ENCODE measurements at regions not wholly inside any gene's neighbourhood (a gene's known extent, or its start where the extent isn't known, plus 50 kb on each side); places are given as distances from the start of the nearest gene placed in this dataset.
"Not testable (repeated sequence)": the region's sequence is repeated elsewhere in the genome, so short reads cannot be mapped to it uniquely, and the experiment has no call there.

GRCh38 chr6:15927531-15928225 lies 201.2 kb upstream of the MYLIP start:
- no peak for DNase-seq (ENCODE audit: low read depth)

- DNase-seq (ENCODE audit: low read depth) = no peak
Observed at GRCh38 chr6:15926256-15926655, 202.6 kb upstream of the MYLIP start.

- no peak for DNase-seq (ENCODE audit: low read depth)
Observed at GRCh38 chr6:15924893-15925292, 204.0 kb upstream of the MYLIP start.

DNA sequence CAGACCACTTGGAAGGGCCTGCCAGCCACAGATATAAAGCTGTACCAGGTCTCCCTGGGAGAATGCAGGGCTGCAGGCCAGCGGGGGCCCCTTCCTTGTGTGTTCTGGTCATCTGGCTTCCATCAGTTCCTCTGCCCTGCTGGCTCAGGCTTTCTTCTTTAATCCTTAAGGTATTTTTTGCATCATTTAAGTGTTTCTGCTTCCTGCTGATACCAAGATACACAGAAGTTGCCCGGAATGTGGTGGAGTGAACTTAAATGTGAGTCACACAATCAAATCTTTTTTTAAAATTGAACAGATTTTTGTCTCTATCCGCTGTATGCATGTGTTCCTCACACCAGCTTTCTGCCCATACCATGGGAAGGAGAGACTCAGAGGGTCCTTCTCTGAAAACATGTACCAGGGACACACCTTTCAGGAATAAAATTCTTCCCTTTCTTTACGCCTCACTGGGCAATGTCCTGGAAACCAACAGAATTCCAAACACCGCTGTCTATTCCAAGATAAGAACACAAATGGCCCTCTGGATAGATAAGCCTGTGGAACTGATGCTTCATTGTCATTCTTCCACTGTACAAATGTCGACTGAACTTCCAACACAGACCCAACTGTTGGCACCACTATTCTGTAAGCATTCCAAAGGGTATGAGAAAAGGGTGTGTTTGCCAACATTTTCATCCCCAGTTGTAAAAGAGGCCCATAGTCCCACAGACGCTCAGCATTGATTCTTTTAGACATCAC lies 206.2 kb upstream of the MYLIP start:
- peak; percentile 49 for DNase-seq (ENCODE audit: low read depth)

DNA sequence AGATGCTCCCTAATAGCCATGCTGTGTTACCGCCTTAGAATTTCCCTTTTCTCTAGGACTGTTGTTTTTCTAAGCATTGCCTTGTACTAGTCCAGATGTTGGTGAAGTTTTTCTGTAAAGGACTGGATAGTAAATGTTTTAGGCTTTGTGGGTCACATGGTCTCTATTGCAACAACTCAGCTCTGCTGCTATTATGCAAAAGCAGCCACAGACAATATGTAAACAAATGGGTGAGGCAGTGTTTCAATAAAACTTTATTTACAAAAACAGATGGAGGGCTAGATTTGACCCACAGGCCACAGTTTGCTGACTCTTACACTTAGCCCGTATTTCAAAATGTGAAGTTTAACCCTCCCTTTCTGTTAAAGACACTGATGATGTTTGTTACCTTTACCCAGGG lies 207.6 kb upstream of the MYLIP start:
- DNase-seq (ENCODE audit: low read depth) = no peak

DNA sequence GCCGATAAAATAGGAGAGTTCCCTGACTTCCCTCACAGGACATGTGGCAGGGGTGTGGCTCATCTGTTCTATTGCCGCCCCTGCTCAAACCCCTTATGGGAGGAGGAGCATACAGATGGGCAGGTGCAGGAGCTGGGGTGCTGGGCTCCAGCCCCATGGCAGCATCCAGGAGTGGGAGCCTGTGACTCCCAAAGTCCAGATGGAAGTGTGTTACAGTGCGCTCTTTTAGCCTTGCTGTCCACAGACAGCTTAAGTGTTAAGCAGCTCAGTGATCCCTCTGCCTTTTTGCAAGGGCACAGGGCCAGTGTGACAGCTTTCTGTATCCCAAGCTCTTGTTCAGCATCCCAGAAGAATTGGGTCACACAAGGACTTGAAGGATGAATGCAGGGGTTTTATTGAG lies 212.3 kb upstream of the MYLIP start:
- no peak for DNase-seq (ENCODE audit: low read depth)

DNA sequence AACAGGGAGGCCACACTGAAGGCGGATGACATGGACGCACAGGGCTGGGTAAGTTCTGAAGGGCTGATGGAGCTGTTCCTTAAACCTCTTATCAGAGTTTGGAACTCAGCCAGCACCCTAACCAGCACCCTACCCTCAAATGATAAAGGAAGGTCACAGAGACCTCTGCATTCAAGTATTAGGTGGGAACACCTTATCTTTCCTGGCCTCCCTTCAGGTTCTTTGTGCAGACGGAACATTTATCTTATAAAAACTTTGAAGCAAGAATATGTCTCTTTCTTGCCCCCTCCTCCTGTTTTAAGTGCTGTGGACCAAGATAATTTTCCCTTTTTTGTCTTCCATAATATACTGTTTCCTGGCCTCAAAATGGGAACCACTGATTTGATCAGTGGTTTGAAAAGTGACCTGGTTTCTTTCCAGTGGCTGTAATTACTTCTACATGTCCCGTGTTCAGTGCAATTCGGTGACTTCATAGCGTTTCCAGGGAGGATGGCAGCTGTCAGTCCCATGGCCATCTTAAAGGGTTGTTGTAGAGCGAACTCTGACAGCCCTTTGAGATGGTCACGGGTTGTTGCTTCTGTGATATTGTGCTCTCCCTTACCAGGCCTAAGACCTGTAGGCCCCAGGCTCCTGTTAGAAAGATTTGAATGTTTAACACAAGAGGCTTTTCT lies 213.2 kb upstream of the MYLIP start:
- no peak for DNase-seq (ENCODE audit: low read depth)

- no peak for DNase-seq (ENCODE audit: low read depth)
Observed at GRCh38 chr6:15914553-15914952, 214.3 kb upstream of the MYLIP start.

- DNase-seq (ENCODE audit: low read depth) = no peak
Observed at GRCh38 chr6:15913573-15913972, 215.3 kb upstream of the MYLIP start.

DNA sequence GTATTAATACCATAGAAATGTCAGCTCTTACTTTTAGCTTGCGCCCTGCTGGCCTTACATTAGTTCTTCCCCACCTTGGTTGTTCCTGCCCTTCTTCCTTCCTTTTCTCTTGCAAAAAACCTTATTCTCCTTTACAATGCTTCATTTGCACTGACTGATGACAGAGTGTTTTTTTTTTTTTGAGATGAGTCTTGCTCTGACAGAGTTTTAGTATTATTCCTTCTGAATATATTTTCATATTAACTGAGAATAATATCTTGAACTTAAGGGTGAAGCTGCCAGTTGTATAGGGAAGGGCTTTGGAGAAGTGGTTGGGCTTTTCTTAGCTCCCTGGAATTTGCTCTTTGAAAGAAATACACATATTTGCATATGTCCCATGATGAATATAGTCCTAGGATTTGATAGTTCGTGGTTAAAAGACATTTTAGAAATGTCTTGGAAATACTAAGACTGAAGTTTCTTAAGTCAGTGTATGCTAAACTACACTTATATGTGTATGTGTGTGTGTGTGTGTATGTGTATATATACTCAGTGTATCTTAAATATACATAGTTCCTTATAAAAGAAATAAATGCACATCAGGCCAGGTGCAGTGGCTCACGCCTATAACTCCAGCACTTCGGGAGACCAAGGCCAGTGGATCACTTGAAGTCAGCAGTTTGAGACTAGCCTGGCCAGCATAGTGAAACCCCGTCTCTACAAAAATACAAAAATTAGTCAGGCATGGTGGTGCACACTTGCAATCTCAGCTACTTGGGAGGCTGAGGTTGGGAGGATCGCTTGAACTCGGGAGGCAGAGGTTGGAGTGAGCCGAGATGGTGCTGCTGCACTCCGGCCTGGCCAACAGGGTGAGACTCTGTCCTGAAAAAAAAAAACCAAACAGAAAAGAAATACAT lies 216.1 kb upstream of the MYLIP start:
- DNase-seq (ENCODE audit: low read depth) = no peak

GRCh38 chr6:15911753-15912504 lies 217.0 kb upstream of the MYLIP start:
- DNase-seq (ENCODE audit: low read depth) = no peak

DNA sequence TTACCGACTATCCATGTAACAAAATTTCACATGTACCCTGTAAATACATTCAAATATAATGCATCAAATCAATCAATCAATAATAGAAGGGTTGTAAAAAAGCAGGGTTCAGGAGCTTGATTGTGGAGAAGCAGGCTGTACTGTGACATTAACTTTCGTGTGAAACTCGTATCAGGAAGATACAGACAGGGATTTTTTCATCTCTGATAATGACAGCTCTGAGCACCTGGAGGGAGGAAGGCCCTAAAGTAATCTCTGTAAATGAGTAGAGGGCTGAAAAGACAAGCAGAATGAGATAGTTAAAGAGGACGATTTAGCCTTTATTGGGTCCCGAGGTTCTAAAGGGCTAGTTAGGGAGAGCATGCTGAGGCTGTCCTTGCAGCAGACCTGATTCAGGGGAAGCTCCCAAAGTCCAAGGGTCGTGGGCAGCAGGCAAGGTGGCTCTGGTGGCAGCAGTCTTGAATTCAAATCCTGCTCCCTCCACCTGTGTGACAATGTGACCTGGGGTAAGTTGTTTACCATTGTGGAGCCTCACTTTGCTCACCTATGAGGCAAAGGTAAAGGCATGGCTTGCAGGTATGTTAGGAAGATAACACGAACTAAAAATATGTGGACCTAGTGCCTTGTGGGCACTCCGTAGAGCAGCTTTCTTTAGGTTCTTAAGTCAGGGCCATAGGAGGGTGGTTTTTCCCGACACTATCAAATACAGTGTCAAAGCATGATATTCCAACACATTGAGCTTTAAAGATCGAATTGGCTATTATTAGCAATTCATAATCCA lies 219.4 kb upstream of the MYLIP start:
- no peak for DNase-seq (ENCODE audit: low read depth)

GRCh38 chr6:15908871-15909270 lies 220.0 kb upstream of the MYLIP start:
- no peak for DNase-seq (ENCODE audit: low read depth)

DNA sequence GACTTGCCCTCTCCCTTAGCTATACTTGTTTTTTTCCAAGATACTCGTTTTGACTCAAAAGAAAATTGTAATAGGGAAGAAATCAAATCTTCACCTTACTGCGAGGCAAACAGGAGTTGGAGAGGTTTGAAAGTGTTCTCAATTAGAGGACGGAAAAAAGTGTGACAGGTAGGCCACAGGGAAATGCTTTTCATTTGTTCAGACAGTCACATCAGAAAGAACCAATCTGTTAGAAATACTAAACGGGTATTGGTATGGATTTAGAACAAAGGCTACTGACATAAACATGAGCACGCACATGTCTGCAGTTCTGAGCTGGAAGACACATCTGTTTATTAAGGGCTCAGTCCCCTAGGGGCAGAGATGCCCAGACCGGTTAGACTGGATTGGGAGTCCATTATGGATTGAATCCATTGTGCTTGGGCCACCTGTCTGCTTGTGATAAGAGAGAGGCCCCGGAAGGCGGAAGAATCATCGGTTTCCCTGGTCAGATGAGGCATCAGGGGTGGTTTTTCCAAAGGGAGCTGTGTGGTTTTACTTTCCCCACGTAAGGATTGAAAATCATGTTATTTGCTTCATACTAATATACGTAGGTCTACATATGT lies 220.9 kb upstream of the MYLIP start:
- DNase-seq (ENCODE audit: low read depth) = no peak

DNA sequence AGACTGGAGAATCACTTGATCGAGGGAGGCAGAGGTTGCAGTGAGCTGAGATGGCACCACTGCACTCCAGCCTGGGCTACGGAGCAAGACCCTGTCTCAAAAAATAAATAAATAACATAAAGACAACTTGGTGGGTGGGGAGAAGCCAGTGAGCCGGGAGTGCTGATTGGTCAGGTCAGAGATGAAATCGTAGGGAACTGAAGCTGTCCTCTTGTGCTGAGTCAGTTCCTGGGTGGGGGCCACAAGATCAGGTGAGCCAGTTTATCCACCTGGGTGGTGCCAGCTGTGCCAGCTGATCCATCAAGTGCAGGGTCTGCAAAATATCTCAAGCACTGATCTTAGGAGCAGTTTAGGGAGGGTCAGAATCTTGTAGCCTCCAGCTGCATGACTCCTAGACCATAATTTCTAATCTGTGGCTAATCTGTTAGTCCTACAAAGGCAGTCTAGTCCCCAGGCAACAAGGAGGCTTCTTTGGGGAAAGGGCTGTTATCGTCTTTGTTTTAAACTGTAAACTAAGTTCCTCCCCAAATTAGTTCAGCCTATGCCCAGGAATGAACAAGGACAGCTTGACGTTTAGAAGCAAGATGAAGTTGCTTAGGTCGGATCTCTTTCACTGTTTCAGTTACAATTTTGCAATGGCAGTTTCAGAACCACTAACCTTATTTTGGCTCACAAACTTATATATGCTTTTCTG lies 221.5 kb upstream of the MYLIP start:
- DNase-seq (ENCODE audit: low read depth) = not testable (repeated sequence)

- no peak for DNase-seq (ENCODE audit: low read depth)
Observed at GRCh38 chr6:15906420-15907016, 222.4 kb upstream of the MYLIP start.

GRCh38 chr6:15905488-15906419 lies 223.1 kb upstream of the MYLIP start:
- DNase-seq (ENCODE audit: low read depth) = no peak
